Ishikawa (cell line): ENCODE measurements at regions not wholly inside any gene's neighbourhood (a gene's known extent, or its start where the extent isn't known, plus 50 kb on each side); places are given as distances from the start of the nearest gene placed in this dataset.
A peak's percentile ranks its signal among the peaks of the same experiment; 100 is the strongest.

ENCODE experiments used
- CEBPB ChIP-seq: IDR thresholded peaks from 2 replicates; pipeline ENCODE4 v1.6.1; 2012
- CREB1 ChIP-seq: IDR thresholded peaks from 2 replicates; pipeline ENCODE4 v1.6.1; 2012; ENCODE audit warnings: low read depth
- EGR1 ChIP-seq: IDR thresholded peaks from 2 replicates; pipeline ENCODE4 v1.6.1; 2012
- EP300 ChIP-seq: IDR thresholded peaks from 2 replicates; pipeline ENCODE4 v1.6.1; 2012; ENCODE audit warnings: borderline replicate concordance
- FOXM1 ChIP-seq: IDR thresholded peaks from 2 replicates; pipeline ENCODE4 v1.6.1; 2012; ENCODE audit warnings: low read depth, borderline replicate concordance
- NFIC ChIP-seq: IDR thresholded peaks from 2 replicates; pipeline ENCODE4 v1.6.1; 2012
- RAD21 ChIP-seq: IDR thresholded peaks from 2 replicates; pipeline ENCODE4 v1.6.1; 2012; ENCODE audit warnings: low read depth
- TAF1 ChIP-seq: IDR thresholded peaks from 2 replicates; pipeline ENCODE4 v1.6.1; 2012; ENCODE audit warnings: low read depth, mild to moderate bottlenecking
- TCF12 ChIP-seq: IDR thresholded peaks from 2 replicates; pipeline ENCODE4 v1.6.1; 2012; ENCODE audit warnings: low read depth
- TEAD4 ChIP-seq: IDR thresholded peaks from 2 replicates; pipeline ENCODE4 v1.6.1; 2012
- YY1 ChIP-seq: IDR thresholded peaks from 2 replicates; pipeline ENCODE4 v1.6.1; 2012; ENCODE audit warnings: low read depth
- ZBTB7A ChIP-seq: IDR thresholded peaks from 2 replicates; pipeline ENCODE4 v1.6.1; 2012; ENCODE audit warnings: low read depth
- TF ChIP-seq, protein P1 (sequence below): IDR thresholded peaks from 2 replicates; pipeline ENCODE4 v1.6.1; 2012
- TF ChIP-seq, protein P2 (sequence below): IDR thresholded peaks from 2 replicates; pipeline ENCODE4 v1.6.1; 2012
- TF ChIP-seq, protein P3 (sequence below): IDR thresholded peaks from 2 replicates; pipeline ENCODE4 v1.6.1; 2012; ENCODE audit warnings: low read depth, mild to moderate bottlenecking

- TF ChIP-seq TCF12, result no peak
- TF ChIP-seq TEAD4, result no peak
- TF ChIP-seq, protein P1, sequence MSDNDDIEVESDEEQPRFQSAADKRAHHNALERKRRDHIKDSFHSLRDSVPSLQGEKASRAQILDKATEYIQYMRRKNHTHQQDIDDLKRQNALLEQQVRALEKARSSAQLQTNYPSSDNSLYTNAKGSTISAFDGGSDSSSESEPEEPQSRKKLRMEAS, result no peak
- TF ChIP-seq, protein P2, sequence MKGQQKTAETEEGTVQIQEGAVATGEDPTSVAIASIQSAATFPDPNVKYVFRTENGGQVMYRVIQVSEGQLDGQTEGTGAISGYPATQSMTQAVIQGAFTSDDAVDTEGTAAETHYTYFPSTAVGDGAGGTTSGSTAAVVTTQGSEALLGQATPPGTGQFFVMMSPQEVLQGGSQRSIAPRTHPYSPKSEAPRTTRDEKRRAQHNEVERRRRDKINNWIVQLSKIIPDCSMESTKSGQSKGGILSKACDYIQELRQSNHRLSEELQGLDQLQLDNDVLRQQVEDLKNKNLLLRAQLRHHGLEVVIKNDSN, result no peak
- TF ChIP-seq TAF1, result no peak
- TF ChIP-seq NFIC, result no peak
- no peak for TF ChIP-seq RAD21
- no peak for TF ChIP-seq FOXM1
- no peak for TF ChIP-seq EGR1
- no peak for TF ChIP-seq EP300
- no peak for TF ChIP-seq ZBTB7A
- TF ChIP-seq YY1, result no peak
Observed at GRCh38 chr9:33686942-33687341, 108.4 kb upstream of the PRSS3 start.

DNA sequence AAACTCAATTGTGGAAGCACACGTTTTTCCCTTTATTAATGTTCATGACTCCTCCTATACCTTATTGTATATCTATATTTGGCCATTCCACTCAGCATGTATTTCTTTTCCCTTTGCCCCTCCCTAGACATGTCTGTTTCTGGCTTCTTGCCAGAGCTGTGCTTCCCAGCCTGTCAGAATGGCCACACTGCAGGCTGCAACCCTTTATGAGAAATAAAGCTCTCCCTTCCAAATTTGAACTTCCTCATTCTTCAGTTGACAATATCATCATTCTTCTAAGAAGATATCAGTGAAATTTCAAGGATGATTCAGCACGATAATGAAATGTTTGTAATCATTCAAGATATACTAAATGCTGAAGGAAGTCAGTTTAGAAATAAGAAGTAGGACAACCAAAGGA is 107.6 kb upstream of the PRSS3 start:
- TF ChIP-seq NFIC, result peak; percentile 48; the same call in 1 of the 2 replicates
- TF ChIP-seq, protein P2, result no peak
- TF ChIP-seq YY1, result no peak
- TF ChIP-seq EP300, result no peak

DNA sequence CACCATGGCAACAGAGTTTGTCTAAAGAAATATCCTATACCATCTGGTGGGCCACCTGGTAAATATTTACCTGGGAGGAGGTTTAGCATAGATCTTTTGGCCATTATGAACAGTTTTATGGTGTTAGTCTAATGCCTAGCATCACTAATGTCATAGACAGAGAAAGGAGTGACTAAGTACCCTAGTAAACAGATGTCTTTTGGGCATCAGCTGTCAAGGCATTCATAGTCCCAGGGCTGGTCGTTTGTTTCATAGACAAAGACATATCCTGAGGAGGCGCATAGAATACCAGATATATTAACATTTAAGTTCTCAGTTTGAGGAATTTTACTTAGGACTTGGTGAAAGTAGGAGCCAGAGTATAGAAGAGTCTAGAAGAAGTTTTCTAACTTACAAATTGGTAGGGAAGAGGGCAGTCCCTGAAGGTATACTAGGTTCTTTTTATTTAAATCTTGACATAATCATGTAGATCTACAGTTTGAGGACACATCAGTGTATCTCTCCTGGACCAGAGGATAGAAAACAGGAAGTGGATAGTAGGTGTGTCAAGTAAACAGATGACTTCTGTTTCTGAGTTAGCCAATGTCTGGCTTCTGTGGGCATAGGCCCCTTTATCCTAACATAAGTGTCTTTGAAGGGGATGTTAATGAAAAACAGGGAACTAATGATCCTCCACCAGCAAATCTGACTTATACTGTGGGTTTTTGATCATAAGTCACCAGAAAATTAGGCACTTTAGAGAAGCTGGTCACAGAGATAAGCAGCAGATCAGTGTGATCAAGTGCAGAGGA is 105.0 kb upstream of the PRSS3 start:
- TF ChIP-seq EGR1 (no peak), YY1 (no peak), TCF12 (no peak), ZBTB7A (no peak), CREB1 (no peak), TAF1 (no peak), CEBPB (no peak), RAD21 (no peak)
- TF ChIP-seq, protein P1, result no peak
- TF ChIP-seq, protein P2, result no peak

DNA sequence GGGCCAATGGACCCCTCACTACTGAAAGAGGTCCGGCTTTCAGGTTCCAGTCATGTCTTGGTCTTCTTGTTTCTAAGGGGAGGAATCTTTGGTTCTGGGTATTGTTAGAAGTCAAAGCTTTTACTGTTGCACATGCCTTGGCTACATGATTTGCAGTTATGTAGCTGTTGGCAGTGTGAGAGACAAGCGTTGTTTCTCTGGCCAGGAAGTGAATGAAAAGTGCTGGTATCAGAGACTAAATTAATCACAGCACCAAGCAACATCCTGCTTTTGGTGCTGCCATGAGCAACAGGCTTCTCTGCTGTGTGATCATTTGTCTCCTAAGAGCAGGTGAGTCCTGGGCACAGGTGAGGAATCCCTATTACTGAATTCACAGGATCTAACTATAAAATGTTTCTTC is 100.1 kb upstream of the PRSS3 start:
- TF ChIP-seq CEBPB (no peak), CREB1 (no peak), FOXM1 (no peak), EGR1 (no peak), YY1 (no peak), EP300 (no peak), ZBTB7A (no peak), TAF1 (no peak), TEAD4 (no peak), TCF12 (no peak)
- TF ChIP-seq, protein P2, result no peak
- TF ChIP-seq, protein P3, sequence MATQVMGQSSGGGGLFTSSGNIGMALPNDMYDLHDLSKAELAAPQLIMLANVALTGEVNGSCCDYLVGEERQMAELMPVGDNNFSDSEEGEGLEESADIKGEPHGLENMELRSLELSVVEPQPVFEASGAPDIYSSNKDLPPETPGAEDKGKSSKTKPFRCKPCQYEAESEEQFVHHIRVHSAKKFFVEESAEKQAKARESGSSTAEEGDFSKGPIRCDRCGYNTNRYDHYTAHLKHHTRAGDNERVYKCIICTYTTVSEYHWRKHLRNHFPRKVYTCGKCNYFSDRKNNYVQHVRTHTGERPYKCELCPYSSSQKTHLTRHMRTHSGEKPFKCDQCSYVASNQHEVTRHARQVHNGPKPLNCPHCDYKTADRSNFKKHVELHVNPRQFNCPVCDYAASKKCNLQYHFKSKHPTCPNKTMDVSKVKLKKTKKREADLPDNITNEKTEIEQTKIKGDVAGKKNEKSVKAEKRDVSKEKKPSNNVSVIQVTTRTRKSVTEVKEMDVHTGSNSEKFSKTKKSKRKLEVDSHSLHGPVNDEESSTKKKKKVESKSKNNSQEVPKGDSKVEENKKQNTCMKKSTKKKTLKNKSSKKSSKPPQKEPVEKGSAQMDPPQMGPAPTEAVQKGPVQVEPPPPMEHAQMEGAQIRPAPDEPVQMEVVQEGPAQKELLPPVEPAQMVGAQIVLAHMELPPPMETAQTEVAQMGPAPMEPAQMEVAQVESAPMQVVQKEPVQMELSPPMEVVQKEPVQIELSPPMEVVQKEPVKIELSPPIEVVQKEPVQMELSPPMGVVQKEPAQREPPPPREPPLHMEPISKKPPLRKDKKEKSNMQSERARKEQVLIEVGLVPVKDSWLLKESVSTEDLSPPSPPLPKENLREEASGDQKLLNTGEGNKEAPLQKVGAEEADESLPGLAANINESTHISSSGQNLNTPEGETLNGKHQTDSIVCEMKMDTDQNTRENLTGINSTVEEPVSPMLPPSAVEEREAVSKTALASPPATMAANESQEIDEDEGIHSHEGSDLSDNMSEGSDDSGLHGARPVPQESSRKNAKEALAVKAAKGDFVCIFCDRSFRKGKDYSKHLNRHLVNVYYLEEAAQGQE, result no peak
- TF ChIP-seq, protein P1, result no peak

DNA sequence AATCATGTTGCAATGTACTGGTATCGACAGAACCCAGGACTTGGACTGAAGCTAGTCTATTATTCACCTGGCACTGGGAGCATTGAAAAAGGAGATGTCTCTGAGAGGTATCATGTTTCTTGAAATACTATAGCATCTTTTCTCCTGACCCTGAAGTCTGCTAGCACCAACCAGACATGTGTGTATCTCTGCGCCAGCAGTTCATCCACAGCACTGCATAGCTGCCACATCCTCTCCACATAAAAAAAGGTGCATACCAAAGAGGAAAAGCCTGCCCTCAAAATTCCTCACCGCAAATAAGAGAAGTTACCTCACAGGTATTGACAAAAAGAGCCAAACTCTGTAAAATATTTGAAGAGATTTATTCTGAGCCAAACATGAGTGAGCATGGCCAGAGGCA is 99.5 kb upstream of the PRSS3 start:
- TF ChIP-seq, protein P3, result no peak
